GM12892 (cell line): ENCODE measurements at regions not wholly inside any gene's neighbourhood (a gene's known extent, or its start where the extent isn't known, plus 50 kb on each side); places are given as distances from the start of the nearest gene placed in this dataset.

Experiments used
- POLR2A ChIP-seq: IDR thresholded peaks from 2 replicates; pipeline ENCODE4 v1.6.1; 2011; ENCODE audit warnings: low read depth, low read length, control low read depth
- POLR2AphosphoS5 ChIP-seq: IDR thresholded peaks from 2 replicates; pipeline ENCODE4 v1.6.1; 2011; ENCODE audit warnings: low read depth, low read length, control low read depth
- TAF1 ChIP-seq: IDR thresholded peaks from 2 replicates; pipeline ENCODE4 v1.6.1; 2011; ENCODE audit warnings: low read depth, mild to moderate bottlenecking, control low read depth, low read length, borderline replicate concordance

DNA sequence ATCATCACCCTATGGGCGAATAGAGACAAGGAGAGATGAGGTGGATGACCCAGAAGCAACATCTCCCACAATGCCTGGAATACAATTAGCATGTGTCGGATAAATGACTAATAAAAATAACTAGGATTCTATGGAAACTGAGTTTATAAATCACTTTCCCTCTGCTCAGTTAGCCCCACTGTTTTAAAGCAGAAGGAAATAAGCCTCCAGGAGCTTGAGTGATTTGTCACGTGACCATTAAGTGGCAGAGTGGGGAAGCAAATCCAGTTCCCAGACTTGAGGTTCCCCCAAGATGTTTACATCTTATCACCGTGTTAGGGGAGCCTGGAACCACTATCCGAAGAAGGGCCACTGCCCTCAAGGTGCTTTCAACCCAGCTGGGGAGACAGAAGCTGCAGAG lies 136.5 kb upstream of the CCND2 start:
- no peak for TF ChIP-seq TAF1
- no peak for TF ChIP-seq POLR2A
- TF ChIP-seq POLR2AphosphoS5 = no peak
